Posterior vena cava (tissue), 2 donors: ENCODE measurements at regions not wholly inside any gene's neighbourhood (a gene's known extent, or its start where the extent isn't known, plus 50 kb on each side); places are given as distances from the start of the nearest gene placed in this dataset.

Source experiments
- DNase-seq: peaks from one replicate; pipeline ENCODE4 v3.0.0-alpha.2; 2020; ENCODE audit warnings: low spot score
- intact Hi-C, 2 donors: fragments of 100-400 bp; cut with DNase I; formaldehyde crosslinking; loops; one replicate each; pipeline versions ENCODE4 v1.14.1 to v1.14.2; 2022 to 2023
- donor health status: DM: yes; HTN: yes; CAD: no.
- donor health status: DM: yes; HTN: yes; CAD: no.

DNA sequence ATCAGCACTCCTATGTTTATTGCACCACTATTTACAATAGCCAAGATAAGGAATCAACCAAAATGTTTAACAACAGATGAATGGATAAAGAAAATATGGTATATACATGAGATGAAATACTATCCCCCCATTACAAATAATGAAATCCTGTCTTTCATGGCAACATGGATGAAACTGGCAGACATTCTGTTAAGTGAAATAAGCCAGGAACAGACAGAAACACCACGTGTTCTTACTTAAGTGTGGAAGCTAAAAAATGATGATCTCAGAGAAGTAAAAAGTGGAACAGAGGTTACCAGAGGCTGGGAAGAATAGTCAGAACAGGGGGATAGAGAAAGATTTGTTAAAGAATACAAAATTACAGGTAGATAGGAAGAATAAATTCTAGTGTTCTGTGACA is 113.7 kb upstream of the MDM1 start:
- no peak for DNase-seq
- intact Hi-C loops = no loop called here

DNA sequence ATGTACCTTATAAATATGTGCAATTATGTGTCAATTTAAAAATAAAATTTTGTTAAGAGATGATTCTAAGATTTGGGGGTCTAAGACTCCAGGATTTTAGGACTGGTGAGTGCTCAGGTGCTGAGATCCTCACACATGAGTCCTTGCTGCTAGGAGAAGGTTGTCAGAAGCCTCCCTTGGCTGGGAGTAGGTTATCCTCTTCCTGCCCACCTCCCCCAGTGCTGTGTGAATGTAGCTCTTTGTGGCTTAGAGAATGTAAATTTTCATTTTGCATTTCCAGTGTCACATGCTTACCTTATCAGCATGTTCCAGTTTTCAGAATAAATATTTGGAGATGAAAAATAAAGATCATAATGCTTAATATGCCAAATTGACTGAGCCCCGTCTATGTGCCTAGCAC is 114.2 kb upstream of the MDM1 start:
- intact Hi-C loops = no loop called here

DNA sequence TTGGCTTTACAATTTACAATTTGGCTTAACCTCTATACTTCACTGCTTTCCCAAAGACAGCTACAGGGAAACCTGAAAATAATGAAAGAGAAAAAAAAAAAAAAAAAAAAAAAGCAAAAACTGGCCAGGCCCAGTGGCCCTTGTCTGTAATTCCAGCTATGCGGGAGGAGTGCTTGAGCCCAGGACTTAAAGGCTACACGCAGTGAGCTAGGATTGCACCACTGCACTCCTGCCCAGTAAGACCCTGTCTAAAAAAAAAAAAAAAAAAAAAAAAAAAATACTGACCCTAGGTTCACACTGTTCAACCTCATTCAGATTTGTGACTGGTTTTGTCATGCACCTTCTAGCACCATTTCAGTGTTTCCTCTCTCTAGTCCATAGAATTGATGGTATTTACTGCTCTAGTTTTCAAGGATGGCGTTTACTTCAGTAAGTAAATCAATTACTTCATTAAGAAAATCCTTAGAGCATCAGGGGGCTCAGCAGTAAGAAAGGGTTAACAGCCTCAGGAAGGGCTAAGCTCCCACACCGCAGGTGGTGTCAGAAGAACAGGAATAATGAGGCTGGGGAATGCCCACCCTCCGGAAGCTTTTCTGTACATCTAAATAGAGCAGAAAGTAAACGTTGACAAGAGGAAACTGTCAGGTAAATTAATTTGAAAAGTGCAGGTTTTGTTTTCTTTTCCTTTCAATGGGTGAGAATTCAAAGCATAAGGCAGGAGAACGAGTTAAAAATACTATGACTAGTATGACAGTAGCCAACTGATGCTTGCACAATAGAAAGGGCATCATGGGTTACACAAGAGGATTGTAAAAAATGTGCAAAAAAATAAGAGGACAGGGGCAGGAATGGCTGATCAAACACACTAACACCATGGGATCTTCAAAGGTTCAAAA is 115.0 kb upstream of the MDM1 start:
- intact Hi-C loops = no loop called here
- no peak for DNase-seq

More for the DNA sequence above, 114.2 kb upstream of the MDM1 start:
- DNase-seq = no peak

DNA sequence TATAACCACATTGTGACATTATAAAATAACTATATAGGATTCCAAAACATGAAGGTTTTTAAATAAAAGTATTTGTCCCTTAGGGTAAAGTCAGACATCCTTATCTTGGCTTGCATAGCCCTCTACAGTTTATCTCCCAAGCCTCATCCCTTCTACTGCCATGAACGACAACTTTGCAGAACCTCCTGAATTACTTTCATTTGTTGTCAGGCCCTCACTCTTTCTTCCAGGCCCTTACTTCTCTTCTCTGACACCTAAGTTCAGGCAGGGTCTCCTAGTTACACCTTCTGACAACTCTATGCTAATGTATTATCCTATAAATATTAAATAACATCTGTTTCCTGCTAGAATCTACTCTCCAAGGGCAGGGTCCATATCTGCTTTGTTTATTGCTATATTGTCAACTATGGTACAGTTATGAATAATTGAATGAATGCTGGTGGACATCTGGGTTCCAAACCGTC is 115.7 kb upstream of the MDM1 start:
- intact Hi-C loops = no loop called here

DNA sequence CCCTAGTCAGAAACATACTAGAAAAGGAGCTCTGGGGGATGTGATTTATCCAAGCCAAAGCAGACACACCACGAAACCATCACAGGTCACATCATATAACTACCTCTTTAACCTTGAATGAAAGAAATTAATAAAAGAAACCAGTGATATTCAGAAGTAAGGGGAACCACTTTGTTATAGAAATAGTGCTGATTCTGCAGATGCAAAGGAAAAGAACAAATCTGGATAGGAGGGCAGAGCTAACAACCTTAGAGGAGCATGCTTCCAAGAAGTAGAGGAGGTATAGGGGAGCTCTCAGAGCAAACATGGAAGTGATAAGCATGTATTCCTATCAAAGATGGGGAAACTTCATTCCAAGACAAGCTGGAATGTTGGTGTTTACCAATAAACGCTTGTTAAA is 117.0 kb upstream of the MDM1 start:
- DNase-seq = no peak
- intact Hi-C loops = no loop called here

More for the DNA sequence above, 115.7 kb upstream of the MDM1 start:
- DNase-seq = no peak

DNA sequence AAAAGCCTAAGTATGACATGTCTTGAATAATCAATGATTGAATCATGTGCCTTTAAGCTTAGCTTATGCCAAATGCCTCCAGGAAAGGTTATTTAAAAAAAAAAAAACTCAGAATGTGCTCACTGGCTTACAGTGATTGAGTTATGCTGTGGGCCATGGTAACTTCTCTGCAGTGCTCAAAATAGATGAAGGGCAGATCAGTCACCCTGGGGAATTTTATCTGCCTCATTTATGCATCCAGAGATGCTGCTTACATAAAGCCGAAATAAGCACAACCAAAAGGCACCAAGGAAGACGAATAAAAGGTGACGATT is 118.7 kb upstream of the MDM1 start:
- no peak for DNase-seq
- intact Hi-C loops = no loop called here

DNA sequence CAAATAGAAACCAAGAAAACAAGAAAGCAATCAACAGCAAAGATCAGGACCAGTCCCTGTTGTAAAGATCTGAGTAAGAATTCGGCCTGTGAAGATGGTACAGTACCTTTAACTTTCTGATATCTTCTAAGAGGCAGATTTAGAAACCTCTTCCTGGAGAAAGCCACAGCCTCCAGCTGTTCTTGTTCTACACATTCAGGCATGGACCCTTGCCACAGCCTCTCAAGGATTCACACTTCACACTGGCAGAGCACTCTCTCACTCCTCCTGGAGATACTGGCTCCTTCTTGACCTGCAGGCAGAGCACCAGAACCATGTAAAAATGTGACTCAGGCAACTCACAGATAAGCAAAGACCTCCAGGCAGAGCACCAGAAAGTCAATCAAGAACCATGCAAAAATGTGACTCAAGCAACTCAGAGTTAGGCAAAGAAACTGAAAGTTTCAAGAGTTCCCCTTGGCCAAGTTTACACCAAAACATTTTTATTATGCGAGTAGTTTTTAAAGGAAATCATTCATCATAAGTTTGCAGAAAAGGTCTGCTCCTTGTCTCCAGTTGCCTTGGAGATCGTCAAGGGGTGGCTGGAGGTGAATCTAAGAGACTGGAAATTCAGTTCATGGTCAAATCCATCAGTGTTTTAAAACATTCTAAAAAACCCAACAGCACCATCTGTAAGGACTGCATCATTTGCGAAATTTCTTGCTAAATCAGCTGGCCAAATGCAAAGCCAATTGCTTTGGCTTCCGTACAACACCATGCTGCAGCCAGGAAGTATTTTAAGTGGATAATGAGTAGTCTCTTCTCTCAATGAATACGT is 119.3 kb upstream of the MDM1 start:
- intact Hi-C loops = no loop called here
- DNase-seq = no peak

DNA sequence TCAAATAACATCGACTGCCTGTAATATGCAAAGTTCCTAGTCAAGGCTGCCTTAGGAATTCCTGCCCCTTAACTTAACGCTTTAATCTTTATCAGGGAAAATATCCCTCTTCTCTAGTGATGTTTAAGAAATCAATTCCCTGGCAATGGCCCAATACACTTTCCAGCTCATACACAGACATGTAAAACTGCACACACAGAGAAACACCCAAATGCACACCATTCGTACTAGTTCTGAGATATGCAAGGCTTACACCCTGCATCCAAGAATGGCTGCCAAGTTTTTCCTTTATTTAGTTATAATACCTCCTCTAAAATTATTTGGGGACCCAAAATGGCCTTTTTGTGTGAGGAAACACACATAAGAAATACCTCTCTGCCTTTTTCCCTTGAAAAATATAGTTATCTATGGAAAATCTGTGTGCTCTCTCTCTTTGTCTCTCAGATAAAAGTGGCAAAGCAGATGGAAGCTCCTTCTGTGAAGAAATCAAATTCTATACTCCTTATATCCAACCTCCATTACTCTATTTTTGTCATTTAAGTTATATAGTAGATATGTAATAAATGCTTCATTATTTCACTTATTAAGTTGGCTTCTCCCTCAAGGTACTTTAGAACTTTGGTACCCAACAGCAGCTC is 120.0 kb upstream of the MDM1 start:
- intact Hi-C loops = no loop called here
- DNase-seq = no peak

DNA sequence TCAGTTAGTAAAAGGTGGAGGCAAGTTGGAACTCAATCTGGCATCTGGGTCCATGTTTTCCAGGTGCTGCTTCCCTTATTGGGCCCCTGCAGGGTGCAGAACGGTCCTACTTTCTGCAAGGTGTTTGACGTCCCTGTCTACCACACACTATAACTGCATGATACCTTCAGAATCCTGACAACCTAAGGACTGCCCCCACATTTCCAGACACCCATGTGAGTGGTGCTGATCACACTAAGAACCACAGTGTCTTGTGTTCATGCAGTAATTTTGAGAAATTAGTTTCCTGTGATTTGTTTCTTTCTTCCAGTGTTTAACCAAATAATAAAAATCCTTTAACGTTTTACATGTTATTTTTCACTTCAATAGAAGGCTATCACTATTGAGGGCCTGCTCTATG is 121.1 kb upstream of the MDM1 start:
- intact Hi-C loops = no loop called here
- no peak for DNase-seq

DNA sequence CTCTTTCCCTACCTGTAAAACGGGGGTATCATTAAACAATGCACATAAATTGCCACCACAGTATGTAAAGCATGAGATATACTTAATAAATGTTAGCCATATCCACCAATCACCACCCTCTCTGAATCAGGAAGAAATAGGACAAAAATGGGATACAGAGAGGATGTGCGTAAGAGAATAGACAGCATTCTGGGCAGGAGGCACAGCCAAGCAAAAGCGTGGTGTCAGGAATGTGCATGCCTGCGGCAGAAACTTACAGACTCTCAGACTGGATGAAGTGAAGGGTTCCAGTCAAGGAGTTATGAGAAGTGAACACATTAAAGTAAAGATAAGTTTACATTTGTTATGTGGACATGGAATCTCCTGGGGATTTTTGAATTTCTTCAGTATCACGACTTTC is 121.7 kb upstream of the MDM1 start:
- DNase-seq = no peak
- intact Hi-C loops = no loop called here

DNA sequence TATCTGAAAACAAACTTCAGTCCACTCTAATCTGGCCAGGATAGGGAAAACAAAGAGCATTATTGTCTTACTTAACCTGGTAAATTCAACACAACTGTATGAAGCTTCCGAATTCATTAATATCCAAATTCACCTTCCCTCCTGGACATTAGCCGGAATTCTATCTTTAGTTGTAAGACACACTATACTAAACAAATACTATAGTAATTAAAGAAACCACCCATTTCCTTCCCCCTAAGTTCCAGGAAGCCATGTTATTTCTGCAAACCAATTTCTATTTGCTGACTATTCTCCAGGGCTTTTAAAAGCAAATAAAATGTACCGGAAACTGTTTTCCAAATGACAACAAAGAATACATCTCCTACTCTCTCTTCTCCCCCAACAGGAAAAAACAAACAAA is 122.7 kb upstream of the MDM1 start:
- intact Hi-C loops = no loop called here
- no peak for DNase-seq

DNA sequence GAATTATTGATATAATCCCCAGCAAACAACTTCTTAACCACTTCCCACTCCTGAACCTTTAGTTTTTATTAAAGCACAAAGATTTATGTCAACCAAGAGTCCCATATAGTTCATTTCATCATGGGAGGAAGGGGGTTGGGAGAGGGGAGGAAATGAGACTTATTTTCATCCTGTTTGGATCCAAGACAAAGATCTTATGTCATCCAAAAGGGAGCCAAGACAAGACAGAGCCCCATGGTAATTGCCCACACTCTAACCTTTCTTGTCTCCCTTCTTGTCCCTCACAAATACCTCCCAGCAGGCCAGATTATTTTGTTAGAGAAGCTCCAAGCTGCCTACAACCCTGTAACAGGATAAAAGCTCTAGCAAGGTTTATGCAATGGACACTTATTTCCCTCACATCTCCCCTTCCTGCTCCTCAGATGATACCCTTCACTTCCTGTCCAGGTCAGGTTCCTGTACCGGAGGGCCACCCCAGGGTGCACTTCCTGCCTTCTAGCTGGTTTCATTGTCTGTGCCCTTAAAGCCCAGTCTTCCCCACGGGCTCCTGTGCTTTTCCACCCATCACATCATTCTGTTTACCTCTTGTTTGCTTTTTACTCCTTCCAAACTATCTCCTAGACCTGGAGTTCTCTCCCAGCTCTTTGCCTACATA is 123.7 kb upstream of the MDM1 start:
- DNase-seq = no peak
- intact Hi-C loops = no loop called here

DNA sequence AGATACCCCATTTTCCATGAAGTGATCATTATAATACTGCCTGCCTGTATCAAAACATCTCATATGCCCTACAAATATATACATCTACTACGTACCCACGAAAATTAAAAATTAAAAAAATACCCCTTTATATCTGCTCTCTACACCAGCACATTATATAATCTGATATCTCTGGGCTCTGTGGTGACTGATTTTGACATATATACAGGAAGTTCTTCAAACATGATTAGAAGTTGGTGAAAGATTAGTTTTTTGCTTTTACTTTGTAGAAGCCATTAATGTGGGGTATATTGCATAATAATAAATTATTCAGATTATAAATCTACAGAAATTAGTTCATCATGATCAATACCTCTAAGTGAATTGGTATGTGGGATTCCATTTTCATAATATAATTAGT is 126.7 kb upstream of the MDM1 start:
- intact Hi-C loops = no loop called here
- no peak for DNase-seq

DNA sequence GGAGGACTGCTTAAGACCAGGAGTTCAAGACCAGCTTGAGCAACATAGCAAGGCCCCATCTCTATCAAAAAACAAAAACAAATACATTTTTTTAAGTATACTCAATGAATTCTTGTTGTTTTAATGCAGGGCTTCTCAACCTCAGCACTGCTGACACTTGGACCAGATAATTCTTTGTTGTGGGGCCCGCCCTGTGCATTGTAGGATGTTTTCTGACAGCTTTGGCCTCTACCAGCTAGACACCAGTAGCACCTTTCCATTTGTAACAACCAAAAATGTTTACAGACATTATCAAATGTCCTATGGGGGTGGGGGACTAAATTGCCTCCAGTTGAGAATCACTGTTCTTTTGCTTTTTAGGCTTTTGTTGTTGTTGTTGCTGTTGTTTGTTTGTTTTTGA is 128.1 kb upstream of the MDM1 start:
- no peak for DNase-seq
- intact Hi-C loops = no loop called here

DNA sequence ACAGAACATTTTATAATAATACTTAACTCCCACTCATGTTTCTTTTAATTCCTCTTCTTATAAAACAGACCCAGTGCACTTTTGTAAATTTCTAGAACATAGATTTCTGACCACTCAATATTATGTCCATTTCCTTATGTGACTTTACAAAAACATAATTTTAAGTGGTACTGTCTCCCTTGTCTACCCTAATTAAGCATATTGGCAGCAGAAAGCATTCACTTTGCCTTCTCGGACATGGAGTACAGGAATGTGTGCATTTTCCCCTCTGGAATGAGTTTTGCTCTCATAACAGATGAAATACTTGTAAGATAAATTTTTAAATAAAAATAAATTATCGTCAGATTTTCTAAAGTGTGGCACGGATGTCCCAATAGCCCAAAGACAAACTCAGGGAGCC is 129.5 kb upstream of the MDM1 start:
- DNase-seq = no peak
- intact Hi-C loops = no loop called here

DNA sequence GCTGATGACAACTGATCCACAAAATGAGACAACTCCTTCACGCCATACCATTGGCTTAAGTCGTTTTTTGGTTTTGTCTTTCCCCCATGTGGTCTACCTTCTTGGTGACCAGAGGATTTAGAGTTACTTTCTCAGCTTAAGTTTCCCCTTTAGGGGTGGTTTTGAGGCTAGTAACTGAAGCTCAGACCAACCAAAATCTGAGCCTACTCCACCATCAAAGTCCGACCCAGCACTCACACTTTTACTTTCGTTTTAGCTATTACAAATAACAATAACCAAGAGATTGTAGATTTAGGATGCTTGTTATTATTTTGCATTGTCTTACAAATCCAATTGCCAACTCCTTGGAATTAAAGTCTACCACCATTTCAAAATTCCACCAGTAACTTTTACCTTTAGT is 130.6 kb upstream of the MDM1 start:
- intact Hi-C loops = no loop called here
- DNase-seq = no peak

DNA sequence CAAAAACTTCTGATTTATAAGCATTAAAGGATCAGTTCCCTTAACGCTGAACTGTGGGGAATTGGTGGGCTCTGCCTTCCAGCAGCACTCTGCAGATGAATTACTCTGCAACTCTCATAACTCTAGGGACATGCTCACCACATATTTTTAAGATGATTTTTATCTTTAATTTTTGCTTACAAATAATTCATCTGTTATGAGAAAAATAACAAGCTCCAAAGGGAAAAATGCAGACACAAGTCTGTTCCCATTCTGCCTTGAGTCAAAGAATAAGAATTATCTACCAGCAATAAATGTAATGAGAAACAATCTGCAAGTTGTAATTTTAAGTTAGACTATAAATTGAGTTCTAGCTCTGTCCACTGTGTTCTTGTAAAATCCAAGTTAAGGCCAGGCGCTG is 133.1 kb upstream of the MDM1 start:
- intact Hi-C loops = no loop called here

DNA sequence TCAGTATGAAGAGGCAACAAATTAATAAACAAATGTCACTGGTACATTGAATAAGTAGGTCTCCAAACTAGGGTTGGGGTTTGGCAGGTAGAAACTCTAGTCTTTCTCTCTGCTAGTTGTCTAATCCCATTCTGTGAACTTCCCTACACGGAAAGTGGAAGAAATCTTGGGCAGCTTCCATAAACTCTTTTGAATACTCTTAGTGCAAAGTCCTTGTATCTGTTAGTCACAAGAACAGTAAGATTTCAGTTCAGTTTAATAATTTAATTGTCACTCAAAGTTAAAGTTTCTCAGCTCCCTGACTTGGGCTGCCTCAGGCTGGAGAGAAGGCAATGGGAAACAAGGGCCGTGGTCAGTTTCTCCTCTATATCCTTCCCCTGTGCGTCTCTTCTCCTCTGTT is 135.4 kb upstream of the MDM1 start:
- intact Hi-C loops = no loop called here
- DNase-seq = no peak

More for the DNA sequence above, 133.1 kb upstream of the MDM1 start:
- DNase-seq = no peak

DNA sequence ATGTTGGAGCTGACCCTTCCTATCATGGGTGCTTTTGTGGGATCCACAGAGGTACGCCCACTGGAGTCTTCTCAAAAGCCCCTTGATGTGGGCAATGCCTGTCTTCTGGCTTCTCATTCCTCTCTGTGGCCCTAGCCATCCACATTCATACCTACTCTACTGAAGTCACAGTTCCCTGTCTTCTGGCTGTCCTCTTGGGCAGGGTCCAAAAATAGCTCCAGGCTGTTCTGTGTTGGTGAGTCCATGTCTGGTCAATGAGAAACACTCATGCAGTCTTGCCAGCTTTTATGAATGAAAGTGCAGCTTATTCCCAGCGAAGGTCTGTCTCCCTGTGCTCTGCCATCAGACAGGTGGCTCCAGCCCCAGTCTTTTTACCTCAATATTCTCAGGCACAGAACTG is 135.9 kb upstream of the MDM1 start:
- DNase-seq = no peak
- intact Hi-C loops = no loop called here

DNA sequence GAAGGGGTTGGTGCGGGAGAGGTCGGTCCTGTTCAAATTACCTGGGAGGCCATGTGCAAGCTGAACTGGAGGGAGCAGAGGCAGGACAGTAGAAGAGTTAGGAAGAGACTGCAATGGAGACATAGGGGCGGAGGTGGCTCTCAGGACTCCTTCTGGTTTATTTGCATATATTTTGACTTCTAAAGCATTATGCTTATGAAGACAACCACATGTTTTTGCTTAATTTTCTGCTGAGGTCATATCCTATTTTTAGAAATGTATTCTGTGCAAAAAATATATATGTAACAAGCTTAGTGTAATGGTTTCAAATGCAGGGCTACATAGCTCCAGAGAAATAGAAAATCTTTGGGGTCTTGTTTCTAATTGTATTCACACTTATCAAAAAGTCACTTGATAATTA is 137.0 kb upstream of the MDM1 start:
- DNase-seq = no peak
- intact Hi-C loops = no loop called here
